ENCODE measurements at regions not wholly inside any gene's neighbourhood (a gene's known extent, or its start where the extent isn't known, plus 50 kb on each side); places are given as distances from the start of the nearest gene placed in this dataset.
"Not testable (repeated sequence)": the region's sequence is repeated elsewhere in the genome, so short reads cannot be mapped to it uniquely, and the experiment has no call there.

DNA sequence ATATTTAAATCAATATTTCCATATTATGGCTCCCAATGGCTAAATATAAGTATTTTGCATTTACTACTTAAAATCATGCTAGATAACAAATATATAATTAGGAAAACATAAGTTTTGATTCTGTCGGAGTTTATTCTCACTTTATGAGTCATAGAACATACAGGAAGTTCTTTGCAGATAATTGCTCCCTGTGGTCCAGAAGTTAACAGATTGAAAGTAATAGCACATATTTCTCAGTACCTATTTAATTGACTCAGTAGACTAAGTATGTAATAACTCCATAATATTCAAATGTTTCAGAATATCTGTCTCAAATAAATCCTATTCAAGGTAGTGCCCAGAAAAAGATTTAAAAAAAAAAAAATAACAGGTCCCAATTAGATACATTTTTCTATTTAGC is 806.0 kb upstream of the ATXN7L3B start:
- DNase-seq = no peak

DNA sequence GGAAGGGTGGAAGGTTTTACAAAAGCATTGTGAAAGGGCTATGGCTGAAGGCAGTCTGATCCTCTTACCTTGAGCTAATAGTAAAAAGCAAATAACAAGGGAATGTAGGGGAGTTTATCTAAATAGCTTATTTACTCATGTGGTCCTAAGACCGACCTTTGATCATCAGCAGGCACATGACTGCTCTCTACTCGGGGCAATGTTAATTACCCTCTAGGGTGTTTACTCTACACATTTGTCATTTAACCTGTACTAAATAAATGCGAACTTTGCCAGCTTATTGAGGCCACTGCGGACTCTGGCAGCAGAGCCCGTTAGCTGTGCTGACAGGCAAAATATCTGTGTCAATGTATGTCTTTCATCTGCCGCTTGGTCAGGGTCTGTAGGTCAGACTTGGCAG is 768.3 kb upstream of the ATXN7L3B start:
- DNase-seq = no peak

DNA sequence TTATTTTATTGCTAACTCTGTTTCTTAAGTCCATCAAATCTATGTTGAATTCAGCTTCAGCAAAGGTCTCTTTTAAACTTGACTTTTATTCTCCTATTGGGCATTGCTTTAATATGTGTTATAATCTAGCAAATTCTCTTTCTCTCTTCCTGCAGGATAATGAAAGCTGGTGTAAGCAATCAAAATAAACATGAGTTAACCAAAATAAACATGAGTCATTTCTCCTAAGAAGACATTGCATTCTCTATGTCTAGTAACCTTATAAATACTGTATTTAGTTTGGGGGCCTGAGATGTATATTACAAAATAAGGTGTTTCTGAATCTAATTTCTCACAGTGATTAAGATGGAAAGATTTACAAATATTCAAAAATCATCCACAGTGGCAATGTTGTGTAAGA is 739.1 kb upstream of the ATXN7L3B start:
- DNase-seq = no peak

DNA sequence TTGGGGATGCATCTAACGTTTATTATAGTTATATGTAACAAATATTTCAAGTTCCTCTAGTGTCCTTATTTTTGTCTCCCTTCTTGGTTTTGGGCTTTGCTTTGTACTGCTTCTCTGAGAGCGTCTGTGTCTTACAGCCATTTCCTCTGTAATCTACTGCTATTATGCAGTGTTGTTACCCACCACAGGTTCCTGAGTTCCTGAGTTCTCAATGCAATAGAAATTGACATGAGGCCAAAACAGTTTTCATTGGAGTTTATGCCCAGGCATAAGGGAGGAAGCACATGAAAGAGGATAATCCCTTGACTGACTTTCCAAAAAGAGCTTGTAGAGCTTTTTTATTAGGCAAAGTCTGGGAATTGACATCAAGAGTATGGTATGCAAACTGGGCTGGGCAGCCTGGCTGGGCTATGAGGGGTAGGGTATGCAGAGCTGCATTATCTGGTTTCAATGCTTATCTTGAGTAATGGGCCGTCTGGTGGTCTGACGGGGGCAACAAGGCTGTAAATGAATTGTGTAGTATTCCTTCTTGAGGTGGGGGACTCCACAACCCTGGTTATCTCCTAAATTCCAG is 722.5 kb upstream of the ATXN7L3B start:
- no peak for DNase-seq

DNA sequence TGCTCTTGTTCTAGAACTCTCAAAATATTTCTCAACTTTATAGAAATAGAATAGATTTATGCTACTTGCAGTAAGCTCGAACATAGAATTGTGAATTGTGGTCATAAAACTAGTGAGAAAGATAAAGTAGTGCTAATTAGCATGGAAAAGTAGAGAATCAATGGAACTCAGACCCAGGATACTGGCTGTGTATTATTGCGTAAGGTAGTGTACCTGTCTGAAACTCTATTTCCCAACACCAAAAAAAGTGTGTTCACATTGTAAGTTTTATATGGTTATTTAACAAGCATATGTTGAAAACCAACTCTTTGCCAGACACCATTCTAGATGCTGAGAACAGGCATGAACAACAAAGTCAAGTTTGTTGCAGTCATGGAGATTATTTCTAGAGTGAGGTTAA is 720.5 kb upstream of the ATXN7L3B start:
- DNase-seq = no peak

DNA sequence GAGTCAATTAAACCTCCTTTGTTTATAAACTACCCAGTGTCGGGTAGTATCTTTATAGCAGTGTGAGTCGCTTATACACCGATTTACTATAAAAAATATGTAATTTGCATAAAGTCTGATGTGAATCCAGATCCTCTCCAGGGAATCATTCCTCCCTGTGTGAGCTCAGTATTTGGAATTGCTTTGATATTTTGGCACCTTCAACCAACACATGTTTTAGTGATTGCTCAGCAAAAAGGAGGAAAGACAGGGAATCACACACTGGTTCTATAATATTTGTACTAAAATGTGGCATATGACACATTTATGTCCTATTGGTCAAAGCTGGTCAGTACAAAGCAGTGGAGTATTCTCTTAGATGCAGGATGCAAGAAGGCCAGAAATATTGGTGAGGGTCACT is 703.9 kb upstream of the ATXN7L3B start:
- DNase-seq = peak; percentile 15

DNA sequence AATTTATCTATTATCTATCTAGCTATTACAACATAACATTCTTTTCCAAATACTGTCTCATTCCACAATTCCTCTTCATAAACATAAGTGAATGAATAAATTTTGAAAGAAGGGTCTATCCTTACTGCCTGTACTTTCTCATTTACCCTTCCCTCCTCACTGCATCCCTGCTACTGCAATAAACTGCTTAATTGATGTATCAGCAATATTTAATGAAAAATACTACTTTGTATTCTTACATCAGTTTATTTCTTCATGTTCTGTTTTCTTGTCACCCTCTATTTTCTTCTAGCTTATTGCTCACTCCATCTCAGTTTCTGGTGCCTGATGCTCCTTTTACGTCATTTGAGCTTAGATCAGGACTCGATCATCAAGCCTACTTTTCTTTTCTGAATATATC is 695.7 kb upstream of the ATXN7L3B start:
- DNase-seq = no peak

DNA sequence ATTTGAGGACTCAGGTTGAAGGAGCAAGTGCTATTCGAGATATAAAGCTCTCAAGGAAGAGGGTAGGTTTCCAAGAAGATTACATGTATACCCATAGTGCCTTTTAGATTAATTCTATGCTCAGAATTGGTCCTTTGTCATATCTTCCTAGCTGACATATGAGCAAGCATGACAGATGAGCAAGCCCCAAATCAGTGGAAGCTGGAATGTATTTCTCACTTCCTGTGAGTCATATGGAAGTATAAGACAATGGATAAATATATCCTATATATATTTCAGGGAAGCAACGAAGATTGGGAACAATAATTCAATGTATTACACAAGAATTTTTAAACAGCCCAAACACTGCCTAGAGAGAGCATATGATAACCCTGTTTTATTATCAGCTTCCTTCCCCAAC is 674.1 kb upstream of the ATXN7L3B start:
- no peak for DNase-seq

DNA sequence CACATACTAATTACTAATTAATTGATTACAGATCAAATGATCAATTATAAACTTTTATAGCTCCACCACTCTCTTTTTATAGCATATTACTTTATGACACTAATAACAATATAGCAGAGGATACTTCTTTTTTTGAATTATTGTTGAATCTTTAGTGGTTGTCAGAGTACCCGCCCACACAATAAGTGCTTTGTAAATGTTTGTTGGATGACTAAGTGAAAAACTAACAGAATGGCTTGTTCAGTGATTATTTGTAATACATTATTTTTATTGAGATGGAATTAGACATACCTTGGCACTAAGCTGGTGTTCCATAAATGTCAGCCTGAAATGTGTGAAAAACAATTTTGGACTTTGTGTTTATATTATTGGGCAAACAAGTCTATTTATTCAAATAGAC is 670.5 kb upstream of the ATXN7L3B start:
- DNase-seq = no peak

DNA sequence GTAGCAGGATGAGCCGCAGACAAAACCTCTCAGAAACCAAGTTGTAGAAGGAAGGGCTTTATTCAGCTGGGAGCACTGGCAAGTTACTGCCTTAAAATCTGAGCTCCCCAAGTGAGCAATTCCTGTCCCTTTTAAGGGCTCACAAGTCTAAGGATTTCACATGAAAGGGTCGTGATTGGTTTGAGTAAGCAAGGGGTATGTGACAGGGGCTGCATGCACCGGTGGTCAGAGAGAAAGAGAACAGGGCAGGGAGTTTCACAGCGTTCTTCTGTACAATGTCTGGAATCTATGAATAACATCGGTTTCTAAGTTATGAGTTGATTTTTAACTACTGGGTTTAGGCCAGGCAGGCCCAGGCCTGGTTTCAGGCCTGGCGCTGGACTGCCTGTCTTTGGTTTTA is 660.3 kb upstream of the ATXN7L3B start:
- DNase-seq = not testable (repeated sequence)

DNA sequence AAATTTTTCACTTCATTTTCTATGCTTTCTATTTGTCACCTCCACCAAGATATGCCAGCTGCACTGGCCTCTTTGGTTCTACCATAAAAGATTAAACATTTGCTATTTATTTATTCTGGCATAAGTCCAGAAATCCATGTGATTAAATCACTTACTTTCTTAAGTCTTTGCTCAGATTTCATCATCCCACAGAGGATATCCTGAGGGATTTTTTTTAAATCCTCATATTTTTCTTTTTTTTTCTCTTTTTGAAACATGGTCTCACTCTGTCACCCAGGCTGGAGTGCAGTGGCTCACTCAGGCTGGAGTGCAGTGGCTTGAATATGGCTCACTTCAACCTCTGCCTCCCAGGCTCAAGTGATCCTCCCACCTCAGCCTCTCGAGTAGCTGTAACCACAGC is 645.4 kb upstream of the ATXN7L3B start:
- DNase-seq = no peak

DNA sequence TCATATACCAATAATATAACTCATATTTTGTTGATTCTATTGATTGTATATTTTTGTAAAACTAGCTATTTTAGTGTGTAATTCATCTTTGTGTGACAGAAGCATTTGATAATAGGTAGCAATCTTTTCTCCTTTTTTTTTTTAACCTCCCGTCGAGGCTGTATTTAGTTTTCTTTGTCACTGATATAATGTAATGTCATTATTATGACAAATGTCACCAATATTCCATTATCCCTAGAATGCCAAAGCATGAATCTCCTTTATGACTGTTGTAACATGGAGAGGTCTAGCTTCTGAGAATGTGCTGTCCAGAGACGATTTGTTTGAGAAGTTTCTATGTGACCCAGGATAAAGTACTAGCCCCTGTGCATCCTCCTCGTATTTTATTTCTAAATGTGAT is 639.0 kb upstream of the ATXN7L3B start:
- no peak for DNase-seq

DNA sequence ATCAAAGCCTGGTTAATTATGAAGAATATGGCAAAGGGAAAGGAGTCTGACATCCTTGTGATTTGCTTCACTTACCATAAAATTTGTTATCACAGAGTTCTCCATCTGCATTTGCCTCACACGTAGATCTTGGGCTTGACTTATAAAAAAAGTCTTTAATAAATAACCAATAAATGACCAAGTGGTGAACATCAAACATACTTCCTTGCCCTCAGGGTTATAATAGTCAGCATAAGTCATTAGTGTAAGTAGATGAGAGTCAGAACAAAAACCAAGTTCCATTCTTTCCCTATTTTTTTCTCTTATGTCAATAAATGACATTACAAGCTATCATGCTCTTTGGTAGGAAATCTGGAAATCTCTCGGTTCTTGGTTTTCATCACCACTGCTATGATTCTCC is 635.4 kb upstream of the ATXN7L3B start:
- no peak for DNase-seq

DNA sequence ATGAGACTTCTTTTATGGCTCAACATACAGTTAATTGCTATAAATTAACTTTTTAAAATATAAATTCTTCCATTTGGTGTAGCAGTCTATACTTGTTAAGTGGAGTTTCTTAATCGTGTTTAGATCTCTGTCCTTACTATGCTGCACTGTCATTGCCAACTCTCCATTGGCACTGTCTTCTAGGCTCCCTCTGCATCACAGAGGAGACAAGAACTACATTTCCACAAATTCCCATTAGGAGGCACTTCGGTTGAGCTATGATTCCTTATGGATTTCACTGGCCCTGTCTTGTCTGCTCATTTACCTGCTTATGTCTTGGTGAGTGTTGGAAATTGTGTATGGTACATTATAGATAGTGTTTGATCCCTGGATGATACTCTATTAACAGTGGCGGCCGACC is 630.9 kb upstream of the ATXN7L3B start:
- no peak for DNase-seq

DNA sequence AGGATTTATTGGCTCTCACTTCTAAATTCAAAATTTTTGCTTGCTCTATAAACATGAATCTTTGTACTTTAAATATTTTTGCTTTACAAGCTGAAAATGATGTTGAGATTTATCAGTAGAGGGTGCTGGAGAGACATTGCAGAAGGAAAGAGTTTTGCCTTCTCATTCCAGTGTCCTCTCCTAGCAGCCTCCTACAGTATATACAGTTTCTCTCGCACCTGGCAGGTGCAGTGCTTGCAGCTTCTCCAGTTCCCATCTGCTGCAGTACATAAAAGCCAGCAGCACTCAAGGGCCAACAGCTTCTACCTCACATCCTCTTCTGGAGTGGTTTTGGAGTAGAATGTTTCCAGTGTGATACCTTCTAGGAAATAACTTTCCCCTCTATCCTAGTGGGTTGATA is 601.8 kb upstream of the ATXN7L3B start:
- peak; percentile 62 for DNase-seq

DNA sequence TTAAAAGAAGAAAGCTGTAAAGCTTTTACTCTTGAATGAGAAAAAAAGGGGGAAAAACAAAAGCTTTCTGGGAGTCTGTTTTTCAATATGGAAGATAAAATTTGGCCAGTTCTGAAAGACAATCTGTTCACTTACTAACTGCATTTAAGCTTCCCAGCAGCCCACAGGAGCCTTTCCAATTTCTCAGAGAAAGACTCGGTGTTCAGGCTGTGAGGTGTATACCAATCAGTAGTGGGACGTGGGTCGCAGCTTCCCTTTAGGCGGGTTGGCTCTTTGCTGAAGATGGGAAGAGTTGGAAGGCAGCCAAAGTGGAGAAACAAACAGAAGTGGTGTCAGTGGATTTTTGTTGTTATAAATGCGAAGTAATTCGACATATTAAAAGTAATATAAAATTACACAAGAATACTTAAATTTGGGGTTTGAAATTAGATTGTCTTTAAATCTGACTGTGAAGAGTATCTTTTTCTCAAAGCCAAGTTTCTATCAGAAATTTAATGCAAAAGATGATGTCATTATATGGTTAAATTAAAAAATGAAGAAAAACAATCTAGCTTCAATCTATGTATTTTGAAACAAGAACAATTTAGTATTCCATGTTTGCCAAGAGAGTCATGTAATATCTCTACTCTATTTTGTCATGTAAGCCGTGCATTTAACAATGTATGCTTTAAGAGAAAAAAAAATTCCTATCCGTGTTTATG is 590.2 kb upstream of the ATXN7L3B start:
- DNase-seq = no peak

DNA sequence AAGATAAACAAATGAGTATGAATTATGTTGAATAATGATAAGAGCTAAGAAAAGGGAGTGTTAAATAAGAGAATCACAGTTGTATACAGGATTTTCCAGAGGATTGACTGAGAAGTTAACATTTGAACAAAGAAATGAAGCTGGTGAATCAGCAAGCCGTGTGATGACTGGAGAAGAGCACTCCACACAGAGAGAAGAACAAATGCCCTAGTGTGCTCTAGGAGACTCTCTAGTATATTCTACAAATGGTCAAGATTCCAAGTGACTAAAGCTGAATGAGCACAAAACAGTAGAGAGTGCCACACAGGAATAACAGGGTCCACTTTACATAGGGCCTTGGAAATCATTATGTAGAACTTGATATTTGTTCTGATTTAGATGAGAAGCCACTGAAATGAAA is 587.1 kb upstream of the ATXN7L3B start:
- no peak for DNase-seq

DNA sequence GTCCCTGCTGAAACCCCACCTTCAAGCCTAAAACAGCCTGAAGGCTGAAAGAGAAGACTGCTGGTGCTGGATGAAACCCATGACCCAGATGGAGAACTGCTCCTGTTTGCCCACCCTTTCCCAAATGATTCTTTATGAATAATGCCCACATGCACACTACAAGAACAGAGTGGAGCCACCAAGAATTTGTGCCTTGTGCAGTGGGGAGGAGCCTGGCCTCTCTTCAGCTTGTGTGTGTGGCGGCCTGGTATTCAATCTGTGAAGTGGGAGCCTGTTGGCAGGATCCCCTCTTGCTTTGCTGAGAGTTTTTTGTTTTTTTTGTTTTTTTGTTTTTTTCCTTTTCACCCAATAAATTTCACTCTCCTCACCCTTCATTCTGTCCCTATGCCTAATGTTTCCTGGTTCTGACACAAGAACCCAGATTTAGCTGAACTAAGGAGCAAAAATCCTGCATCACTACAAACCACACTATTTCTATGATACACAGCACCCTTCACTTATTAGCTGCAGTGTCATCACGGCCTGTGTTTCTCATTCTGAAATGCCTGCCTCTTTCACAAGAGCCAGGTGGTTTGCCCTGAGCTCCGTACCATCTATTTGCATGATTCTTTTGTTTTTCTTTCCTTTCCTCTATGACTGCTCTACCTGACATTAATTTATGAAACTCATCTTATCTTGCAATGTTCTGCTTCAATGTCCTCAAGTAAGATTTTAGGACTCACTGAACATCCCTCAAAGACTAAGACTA is 585.5 kb upstream of the ATXN7L3B start:
- DNase-seq = peak; percentile 34

DNA sequence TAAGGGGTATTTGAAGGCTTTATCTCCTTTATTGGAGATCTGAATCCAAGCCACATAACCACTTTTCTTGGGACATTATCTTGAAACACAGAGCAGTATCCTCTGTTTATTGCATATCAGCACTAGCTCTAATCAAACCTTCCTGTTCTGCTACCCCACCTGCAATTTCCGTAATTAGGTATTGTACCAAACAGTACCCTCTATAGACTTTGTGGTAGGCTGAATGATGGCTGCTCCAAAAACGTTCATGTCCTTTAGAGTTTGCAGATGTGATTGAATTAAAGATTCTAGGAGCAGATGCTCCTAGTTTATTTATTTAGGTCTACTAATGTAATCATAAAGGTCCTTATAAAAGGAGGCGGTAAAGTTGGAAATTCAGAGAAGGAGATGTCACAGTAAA is 573.0 kb upstream of the ATXN7L3B start:
- no peak for DNase-seq

DNA sequence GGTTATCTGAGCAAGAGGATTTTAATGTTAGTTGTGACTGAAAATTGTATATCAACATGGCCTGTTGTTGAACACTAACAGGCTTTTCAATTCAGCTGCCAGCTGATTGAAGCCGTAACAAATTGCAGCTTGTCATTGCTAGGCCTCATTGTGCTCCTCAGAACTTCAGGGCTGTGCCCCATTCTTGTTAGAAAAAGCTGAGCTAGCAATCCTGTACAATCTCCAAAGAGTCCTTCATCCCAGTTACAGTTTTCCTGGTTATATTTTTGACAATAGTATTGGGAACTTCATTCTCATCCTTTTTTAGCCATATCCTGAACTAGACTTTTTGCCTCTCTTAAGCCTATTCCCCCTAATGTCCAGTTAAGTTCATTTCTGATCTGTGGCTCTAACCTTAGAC is 564.1 kb upstream of the ATXN7L3B start:
- no peak for DNase-seq

DNA sequence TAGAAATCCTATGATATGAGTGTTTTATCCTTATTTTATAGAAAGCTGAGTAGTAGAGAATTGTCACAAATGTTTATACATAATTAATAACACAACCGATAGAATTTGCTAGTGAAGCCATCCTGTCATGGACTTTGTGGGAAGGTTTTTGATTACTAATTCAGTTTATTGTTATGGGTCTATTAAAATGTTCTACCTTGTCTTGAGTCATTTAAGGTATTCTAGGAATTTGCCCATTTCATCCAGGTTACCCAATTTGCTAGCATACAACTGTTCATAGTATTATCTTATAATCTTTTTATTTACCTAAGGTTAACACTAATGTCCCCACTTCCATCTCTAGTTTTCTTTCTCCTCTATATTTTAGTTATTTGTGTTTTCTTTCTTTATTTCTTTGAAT is 553.1 kb upstream of the ATXN7L3B start:
- DNase-seq = no peak

DNA sequence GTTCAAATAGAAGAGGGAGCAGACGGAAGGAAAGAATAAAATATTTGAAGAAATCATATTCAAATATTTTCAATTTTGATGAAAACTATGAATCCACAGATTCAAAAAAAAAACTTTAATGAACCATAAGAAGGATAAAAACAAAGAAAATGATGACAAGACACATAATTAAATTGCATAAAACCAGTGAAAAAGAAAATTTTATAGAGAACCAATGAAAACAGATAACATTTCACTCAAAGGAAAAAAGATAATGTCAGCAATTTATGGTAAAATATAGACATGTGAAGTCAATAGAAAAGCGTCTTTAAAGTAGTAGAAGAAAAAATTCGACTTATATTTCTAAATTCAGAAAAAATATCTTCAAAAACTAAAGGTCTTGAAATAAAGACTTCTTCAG is 546.5 kb upstream of the ATXN7L3B start:
- DNase-seq = no peak

DNA sequence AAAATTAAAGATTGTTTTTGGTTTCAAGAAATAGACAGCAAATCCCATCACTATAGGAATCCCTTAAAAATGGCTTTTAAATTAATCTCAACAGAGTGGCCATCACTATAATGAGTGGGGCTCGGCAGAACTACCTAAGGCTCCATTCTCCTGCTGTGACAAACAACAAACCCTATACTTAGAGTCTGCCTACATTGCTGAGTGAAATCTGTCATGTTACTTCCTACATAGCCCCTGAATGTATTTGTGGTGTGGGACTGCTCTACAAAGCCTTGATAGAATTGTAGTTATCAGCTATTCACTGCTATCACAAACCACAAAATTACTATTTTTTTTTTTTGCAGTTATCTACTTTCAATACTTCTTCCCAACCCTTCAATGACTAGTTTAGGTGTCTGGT is 538.7 kb upstream of the ATXN7L3B start:
- DNase-seq = no peak

DNA sequence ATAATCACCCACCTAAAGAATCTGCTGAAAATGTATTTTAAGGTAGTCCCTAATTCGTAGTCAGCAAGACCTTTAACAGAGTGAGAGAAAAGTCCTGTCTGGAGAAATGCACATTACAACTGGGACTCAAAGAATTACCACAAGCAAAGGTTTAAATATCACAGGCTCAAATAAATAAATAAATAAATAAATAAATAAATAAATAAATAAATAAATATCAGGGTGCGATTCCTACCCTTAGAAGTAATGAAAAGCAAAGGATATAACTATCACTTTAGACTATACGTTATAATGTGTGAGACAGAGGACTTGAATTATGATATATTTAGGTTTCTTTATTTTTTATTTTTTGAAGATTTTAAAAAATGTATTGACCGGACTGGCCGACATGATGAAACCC is 522.5 kb upstream of the ATXN7L3B start:
- no peak for DNase-seq

DNA sequence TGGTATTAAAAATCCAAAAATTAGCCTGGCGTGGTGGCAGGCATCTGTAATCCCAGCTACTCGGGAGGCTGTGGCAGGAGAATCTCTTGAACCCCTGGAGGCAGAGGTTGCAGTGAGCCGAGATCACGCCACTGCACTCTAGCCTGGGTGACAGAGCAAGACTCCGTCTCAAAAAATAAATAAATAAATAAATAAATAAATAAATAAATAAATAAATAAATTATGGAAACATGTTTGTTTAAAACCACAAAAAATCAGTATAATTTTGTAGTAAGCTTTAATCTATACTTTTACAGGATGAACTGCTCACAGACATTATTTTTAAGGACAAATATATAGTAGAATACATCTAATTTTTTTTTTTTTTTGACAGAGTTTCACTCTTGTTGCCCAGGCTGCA is 521.3 kb upstream of the ATXN7L3B start:
- DNase-seq = not testable (repeated sequence)
